GM19452 (cell line): ENCODE measurements at regions not wholly inside any gene's neighbourhood (a gene's known extent, or its start where the extent isn't known, plus 50 kb on each side); places are given as distances from the start of the nearest gene placed in this dataset.
"Not testable (repeated sequence)": the region's sequence is repeated elsewhere in the genome, so short reads cannot be mapped to it uniquely, and the experiment has no call there.

Experiments used
- ATAC-seq: cut with Tn5 transposase; IDR thresholded peaks from one replicate; pipeline ENCODE4 v1.9.1; 2021; ENCODE audit not compliant: unreplicated experiment

- ATAC-seq, result no peak
Measured at GRCh38 chrX:65828599-65828998, 161.1 kb downstream of the MSN start.

- ATAC-seq, result not testable (repeated sequence)
Measured at GRCh38 chrX:65825226-65825625, 157.8 kb downstream of the MSN start.

- ATAC-seq, result peak; percentile 66
Measured at GRCh38 chrX:65821721-65822496, 154.5 kb downstream of the MSN start.

- not testable (repeated sequence) for ATAC-seq
Measured at GRCh38 chrX:65819983-65820382, 152.5 kb downstream of the MSN start.

GRCh38 chrX:65813245-65813644, 145.8 kb downstream of the MSN start:
- no peak for ATAC-seq

- no peak for ATAC-seq
Measured at GRCh38 chrX:65811558-65812228, 144.2 kb downstream of the MSN start.
